Kidney (tissue), 13 donors: ENCODE measurements at regions not wholly inside any gene's neighbourhood (a gene's known extent, or its start where the extent isn't known, plus 50 kb on each side); places are given as distances from the start of the nearest gene placed in this dataset.

ENCODE experiments used
- DNase-seq, 5 donors: peaks; one replicate each; pipeline ENCODE4 v3.0.0-alpha.2; 2013 to 2020
- FAIRE-seq: peaks from 2 replicates; lab custom pipeline; 2012; peaks lifted over from hg19 to GRCh38; lab: Jason Lieb, UNC
- H3K27ac ChIP-seq, 2 donors: one replicate each; pipeline ENCODE4 v1.7.0; 2013; ENCODE audit warnings: low read depth in 2 of 2, low read length in 2 of 2, inconsistent platforms in 1 of 2
- H3K27me3 ChIP-seq: one replicate; pipeline ENCODE4 v1.7.1; 2013; ENCODE audit warnings: low read length, inconsistent platforms; ENCODE audit not compliant: control insufficient read depth, insufficient read depth
- H3K36me3 ChIP-seq, 3 donors: one replicate each; pipeline versions ENCODE4 v1.7.0 to v1.7.1; 2013; ENCODE audit warnings: low read length in 3 of 3, control low read depth in 1 of 3, inconsistent platforms in 1 of 3; ENCODE audit not compliant: insufficient read depth in 3 of 3, control insufficient read depth in 2 of 3
- H3K4me1 ChIP-seq, 3 donors: one replicate each; pipeline versions ENCODE4 v1.7.0 to v1.7.1; 2013; ENCODE audit warnings: low read length in 3 of 3, inconsistent platforms in 1 of 3, low read depth in 1 of 3; ENCODE audit not compliant: control insufficient read depth in 2 of 3, insufficient read depth in 2 of 3
- H3K4me3 ChIP-seq, 3 donors: one replicate each; pipeline versions ENCODE4 v1.7.0 to v1.8.1; 2013; ENCODE audit warnings: low read length in 3 of 3, control low read depth in 1 of 3, inconsistent platforms in 1 of 3
- H3K9ac ChIP-seq, 3 donors: one replicate each; pipeline versions ENCODE4 v1.7.0 to v1.7.1; 2013; ENCODE audit warnings: low read length in 3 of 3, control low read depth in 1 of 3, inconsistent platforms in 1 of 3
- H3K9me3 ChIP-seq, 3 donors: one replicate each; pipeline versions ENCODE4 v1.7.0 to v1.7.1; 2013; ENCODE audit warnings: low read length in 3 of 3, control low read depth in 1 of 3, inconsistent platforms in 1 of 3; ENCODE audit not compliant: control insufficient read depth in 2 of 3, insufficient read depth in 1 of 3
- intact Hi-C: fragments of 100-400 bp; cut with DNase I; formaldehyde crosslinking; loops from one replicate; pipeline ENCODE4 v1.11.1; 2022
- TF ChIP-seq, protein P1 (sequence below): IDR thresholded peaks from 3 replicates; pipeline ENCODE4 v1.5.1; 2012; ENCODE audit warnings: mild to moderate bottlenecking, moderate library complexity, borderline replicate concordance; ENCODE audit not compliant: insufficient read depth; ENCODE audit errors: extremely low read depth
- donor health status: control.
- donor health status: control.
- donor health status: control.
- donor health status: control.
- donor health status: control.
- donor health status: DM: yes; HTN: yes; CAD: no.
- donor health status: Normal renal cell carcinoma (clear cell type).

DNA sequence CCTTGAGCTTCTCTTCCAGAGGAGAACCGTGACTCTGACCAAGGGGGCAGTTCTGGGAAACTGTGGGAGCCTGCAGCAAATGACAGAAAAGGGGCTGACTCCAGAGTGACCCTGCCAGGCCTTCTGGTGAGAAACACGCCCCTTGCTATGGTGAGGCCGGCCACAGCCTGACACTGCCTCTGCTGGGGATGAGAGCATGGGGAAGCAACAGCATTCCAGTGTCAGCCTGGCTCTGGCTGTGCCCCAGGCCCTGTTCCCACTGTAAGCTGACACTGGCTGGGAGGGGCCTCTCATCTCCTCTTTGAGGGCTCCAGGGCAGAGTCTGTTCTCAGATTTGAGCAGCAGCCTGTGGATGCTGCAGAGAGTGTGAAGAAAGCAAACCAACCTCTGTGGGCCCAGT, 180.0 kb upstream of the IL12B start:
- no peaks in the 10 kb centered on the region for H3K4me1 ChIP-seq
- TF ChIP-seq, protein P1, sequence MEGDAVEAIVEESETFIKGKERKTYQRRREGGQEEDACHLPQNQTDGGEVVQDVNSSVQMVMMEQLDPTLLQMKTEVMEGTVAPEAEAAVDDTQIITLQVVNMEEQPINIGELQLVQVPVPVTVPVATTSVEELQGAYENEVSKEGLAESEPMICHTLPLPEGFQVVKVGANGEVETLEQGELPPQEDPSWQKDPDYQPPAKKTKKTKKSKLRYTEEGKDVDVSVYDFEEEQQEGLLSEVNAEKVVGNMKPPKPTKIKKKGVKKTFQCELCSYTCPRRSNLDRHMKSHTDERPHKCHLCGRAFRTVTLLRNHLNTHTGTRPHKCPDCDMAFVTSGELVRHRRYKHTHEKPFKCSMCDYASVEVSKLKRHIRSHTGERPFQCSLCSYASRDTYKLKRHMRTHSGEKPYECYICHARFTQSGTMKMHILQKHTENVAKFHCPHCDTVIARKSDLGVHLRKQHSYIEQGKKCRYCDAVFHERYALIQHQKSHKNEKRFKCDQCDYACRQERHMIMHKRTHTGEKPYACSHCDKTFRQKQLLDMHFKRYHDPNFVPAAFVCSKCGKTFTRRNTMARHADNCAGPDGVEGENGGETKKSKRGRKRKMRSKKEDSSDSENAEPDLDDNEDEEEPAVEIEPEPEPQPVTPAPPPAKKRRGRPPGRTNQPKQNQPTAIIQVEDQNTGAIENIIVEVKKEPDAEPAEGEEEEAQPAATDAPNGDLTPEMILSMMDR = no peak
- H3K36me3 ChIP-seq = no peaks in the 10 kb centered on the region
- peak; percentile 83 to 94 (median 87) for DNase-seq
- H3K9ac ChIP-seq = no peak overlapping the region
- no peak for FAIRE-seq
- no peak overlapping the region for H3K27ac ChIP-seq
- H3K4me3 ChIP-seq = no peak overlapping the region
- H3K27me3 ChIP-seq = no peaks in the 10 kb centered on the region
- intact Hi-C loops = no loop called here
- no peaks in the 10 kb centered on the region for H3K9me3 ChIP-seq

- no peak overlapping the region for H3K4me3 ChIP-seq
- intact Hi-C loops = no loop called here
- H3K9ac ChIP-seq = no peak overlapping the region
- no peaks in the 10 kb centered on the region for H3K27me3 ChIP-seq
- no peak overlapping the region for H3K27ac ChIP-seq
- DNase-seq (no peak), FAIRE-seq (no peak)
- H3K9me3 ChIP-seq = no peaks in the 10 kb centered on the region
- no peaks in the 10 kb centered on the region for H3K36me3 ChIP-seq
- H3K4me1 ChIP-seq = no peaks in the 10 kb centered on the region
- TF ChIP-seq, protein P1 = no peak
These were observed 181.3 kb upstream of the IL12B start for GRCh38 chr5:159511570-159511969.

DNA sequence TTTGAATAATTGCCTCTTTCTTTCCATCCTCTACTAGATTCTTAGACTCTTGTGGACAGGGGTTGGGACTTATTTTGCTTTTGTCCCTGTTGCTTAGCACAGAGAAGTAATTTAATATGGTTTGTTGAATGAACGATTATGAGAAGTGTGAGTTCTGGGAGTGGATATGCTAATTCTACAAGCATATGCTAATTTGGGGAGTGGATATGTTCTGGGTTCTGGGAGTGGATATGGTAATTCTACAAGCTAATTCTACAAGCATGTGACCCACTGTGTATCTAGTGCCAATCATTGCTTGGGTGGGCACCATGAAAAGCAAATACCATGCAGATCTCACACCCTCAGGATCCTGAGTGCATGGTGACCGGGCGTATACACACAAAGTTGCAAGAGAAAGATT, 181.8 kb upstream of the IL12B start:
- no peaks in the 10 kb centered on the region for H3K4me1 ChIP-seq
- intact Hi-C loops = no loop called here
- no peak overlapping the region for H3K4me3 ChIP-seq
- no peak for FAIRE-seq
- TF ChIP-seq, protein P1 = no peak
- no peaks in the 10 kb centered on the region for H3K27me3 ChIP-seq
- H3K9ac ChIP-seq = no peak overlapping the region
- H3K9me3 ChIP-seq = no peaks in the 10 kb centered on the region
- DNase-seq = no peak
- no peaks in the 10 kb centered on the region for H3K36me3 ChIP-seq
- no peak overlapping the region for H3K27ac ChIP-seq

DNA sequence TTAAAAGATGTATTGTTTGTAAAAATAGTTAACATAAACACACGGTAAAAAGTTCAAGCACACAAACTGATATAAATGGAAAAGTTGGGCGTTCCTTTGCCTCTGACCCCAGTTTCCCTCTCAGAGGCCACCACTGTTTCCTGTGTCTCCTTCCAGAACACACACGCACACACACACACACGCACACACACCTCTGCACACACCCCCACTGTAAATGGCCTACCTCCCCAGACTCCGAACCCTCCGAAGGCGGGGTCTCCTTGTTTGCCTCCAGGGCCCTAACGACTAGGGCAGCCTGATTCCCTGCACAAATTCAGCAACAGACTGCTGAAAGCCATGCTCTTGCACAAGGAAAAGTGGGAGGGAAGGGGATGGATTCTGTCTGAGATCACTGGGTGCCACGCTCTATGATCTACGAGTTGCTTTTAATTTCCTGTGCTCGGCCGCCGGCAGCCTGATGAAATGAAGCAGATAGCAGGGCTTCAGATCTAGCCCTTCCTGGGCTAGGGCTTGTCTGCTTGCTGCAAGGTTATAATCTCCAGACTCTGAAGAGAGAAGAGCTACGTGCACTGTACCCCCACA, 184.0 kb upstream of the IL12B start:
- no peak overlapping the region for H3K9ac ChIP-seq
- intact Hi-C loops = no loop called here
- H3K27ac ChIP-seq = no peak overlapping the region
- DNase-seq (peak; percentile 74 to 89 (median 82)), FAIRE-seq (no peak)
- H3K4me1 ChIP-seq = no peaks in the 10 kb centered on the region
- H3K36me3 ChIP-seq = no peaks in the 10 kb centered on the region
- TF ChIP-seq, protein P1 = no peak
- H3K27me3 ChIP-seq = no peaks in the 10 kb centered on the region
- H3K9me3 ChIP-seq = no peaks in the 10 kb centered on the region
- no peak overlapping the region for H3K4me3 ChIP-seq
